Activated naive CD4-positive, alpha-beta T cell treated with anti-CD3 and anti-CD28 coated beads, Interleukin-2, amount 50 U/mL, for 16 hours (primary cell): ENCODE measurements at regions not wholly inside any gene's neighbourhood (a gene's known extent, or its start where the extent isn't known, plus 50 kb on each side); places are given as distances from the start of the nearest gene placed in this dataset.
"Not testable (repeated sequence)": the region's sequence is repeated elsewhere in the genome, so short reads cannot be mapped to it uniquely, and the experiment has no call there.

ENCODE experiments used
- DNase-seq: peaks from one replicate; pipeline ENCODE4 v3.0.0-alpha.2; 2020

- DNase-seq = no peak
Observed at GRCh38 chr7:86199881-86200614, 443.7 kb upstream of the GRM3 start.

DNA sequence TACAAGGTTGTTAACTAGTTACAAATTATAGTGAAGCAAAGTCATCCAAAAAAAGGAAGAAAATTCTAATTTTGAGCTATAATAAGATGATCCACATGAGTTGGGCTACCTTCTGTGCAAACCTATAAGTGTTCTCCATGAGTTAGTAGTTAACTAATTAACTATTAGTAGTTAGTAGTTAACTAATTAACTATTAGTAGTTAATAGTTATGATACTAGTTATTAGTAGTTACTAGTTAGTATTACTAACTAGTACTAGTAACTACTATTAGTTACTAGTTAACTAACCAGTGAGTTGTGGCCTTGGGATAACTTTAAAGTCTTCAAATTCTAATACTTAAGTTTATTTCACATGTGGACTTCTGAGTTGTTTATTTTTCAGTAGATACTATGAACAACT is 453.4 kb upstream of the GRM3 start:
- no peak for DNase-seq

DNA sequence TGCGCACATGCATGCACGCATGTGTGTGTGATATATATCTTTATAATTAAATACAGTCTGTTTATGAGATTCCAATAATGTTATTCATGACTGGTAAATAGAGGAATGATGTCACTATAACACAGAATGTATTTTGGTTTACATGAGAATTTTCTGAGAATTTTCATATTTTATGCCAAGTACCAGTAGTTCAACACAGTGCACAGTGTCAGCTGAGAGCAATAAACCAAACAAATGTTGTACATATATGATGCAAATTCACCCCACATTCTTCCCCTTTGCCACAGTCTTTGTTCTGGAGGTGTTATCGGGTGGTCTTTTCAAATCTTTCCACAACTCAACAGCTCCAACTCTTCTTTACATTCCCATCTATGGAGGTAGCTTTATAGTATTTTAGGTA is 462.2 kb upstream of the GRM3 start:
- DNase-seq = no peak

DNA sequence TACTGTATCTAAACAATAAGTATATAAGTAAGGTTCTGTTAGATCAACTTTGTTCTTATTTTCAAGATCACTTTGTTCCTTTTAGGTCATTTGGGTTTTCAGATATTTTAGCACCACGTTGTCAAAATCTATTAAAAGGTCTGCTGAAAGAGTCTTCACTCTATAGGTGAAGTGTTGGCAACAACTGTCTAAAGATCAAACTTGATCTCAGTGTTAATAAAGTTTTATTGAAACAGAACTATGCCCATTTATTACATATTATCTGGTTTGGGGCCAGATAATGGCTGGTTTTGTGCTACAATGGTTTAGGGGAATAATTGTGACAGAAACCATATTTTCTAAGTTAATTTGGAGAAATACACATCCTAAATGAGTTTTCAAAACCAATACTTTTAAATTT is 478.9 kb upstream of the GRM3 start:
- DNase-seq = no peak

DNA sequence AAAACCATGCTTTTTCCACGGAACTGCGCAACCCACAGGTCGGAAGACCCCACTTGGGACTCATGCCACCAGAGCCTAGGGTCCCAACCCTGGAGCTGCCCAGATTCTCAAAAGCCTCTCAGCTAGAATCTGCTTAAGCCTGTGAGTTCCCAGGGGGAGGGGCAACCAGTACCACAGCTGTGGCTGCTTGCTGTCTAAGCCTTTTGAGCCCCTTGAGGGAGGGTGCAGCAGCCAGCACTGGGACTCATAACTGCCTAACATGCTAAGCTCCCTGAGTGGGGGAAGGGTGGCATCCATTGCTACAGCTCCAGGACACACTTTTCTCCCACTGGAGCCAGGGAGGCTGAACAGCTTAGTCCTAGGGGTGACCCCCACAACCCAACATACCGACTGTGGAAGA is 485.6 kb upstream of the GRM3 start:
- no peak for DNase-seq

DNA sequence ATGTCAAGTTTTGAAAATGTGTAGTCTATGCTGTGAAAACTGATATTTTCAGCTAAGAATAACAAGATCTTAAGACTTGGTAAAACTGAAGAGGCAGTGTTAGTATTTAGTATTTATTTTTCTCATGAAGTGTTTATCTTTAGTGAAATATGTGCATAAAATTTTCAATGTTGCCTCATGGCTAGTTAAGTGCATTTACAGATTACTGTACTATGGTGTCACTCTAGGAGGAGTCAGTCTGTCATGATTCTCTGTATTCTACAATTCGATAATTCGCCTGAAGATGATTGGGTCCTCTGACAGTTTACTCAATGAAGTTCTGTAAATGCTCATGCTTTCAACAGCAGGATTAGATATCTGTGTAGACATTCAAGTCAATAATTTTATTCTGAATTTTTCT is 488.1 kb upstream of the GRM3 start:
- DNase-seq = no peak

- DNase-seq = no peak
Observed at GRCh38 chr7:86152926-86153325, 490.8 kb upstream of the GRM3 start.

- DNase-seq = no peak
Observed at GRCh38 chr7:86149024-86149665, 494.6 kb upstream of the GRM3 start.

- no peak for DNase-seq
Observed at GRCh38 chr7:86148501-86148900, 495.2 kb upstream of the GRM3 start.

DNA sequence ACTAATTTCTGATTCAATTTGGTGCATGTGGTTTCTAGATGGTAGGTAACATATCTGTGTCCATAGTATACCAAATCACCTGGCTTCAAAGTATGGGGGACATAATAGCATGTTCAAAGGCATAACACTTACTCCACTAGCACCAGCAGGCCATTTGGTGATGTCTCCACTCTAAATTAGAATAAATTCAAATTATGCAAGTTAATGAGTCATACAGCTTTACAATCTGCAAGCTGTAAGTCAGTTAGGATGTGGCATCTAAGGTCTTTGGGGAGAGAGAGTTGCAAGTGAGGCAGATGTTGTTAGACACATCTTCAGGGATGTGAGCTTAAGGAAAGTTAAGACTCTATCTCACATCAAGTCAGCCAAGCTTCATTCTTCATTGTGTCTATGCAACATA is 506.4 kb upstream of the GRM3 start:
- no peak for DNase-seq

GRCh38 chr7:86130268-86130667 is 513.4 kb upstream of the GRM3 start:
- no peak for DNase-seq

DNA sequence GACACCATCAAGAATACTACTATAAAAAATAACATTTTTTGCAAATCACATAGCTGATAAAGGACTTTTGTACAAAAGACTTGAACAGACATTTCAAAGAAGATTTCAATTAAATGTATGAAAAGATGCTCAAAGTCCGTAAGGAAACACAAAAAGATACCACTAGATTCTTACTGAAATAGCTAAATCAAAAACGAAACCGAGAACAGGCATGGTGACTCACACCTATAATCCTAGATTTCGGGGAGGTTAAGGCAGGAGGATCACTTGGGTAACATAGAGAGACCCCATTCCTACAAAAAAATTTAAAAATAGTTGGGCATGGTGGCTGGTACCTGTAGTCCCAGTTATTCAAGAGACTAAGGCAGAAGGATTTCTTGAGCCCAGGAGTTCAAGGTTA is 520.2 kb upstream of the GRM3 start:
- DNase-seq = no peak

DNA sequence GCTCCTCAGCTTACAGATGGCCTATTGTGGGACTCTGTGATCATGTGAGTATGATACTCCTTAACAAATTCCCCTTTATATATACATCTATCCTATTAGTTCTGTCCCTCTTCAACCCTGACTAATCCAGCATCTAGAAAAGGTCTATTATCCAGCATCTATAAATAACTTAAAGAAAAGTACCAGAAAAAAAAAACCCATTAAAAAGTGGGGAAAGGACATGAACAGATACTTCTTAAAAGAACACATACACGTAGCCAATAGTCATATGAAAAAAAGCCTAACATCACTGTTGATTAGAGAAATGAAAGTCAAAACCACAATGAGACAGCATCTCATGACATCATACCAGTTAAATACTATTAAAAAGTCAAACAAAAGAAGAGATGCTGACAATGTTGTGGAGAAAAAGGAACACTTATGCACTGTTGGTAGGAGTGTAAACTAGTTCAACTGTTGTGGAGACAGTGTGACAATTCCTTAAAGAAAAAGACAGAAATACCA is 549.5 kb upstream of the GRM3 start:
- DNase-seq = no peak

GRCh38 chr7:86091369-86091768 is 552.3 kb upstream of the GRM3 start:
- DNase-seq = no peak

DNA sequence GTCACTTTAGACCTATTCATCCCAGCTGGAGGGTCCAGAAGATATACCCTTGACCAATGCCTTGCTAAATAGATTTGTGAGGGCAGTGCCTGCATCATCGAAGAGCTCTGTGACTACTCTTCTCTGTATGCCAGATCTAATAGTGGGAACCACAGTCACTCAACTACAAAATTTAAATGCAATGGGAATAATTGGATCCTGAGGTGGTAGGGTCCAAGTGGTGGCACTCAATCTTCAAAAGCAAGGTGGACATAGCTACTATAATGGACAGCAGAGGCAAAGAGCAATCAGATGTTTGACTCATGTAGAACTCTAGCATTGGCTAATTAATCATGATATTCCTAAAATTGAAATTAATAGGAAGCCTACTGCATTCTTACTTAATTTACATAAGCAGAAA is 554.3 kb upstream of the GRM3 start:
- no peak for DNase-seq

- not testable (repeated sequence) for DNase-seq
Observed at GRCh38 chr7:86064572-86064971, 579.1 kb upstream of the GRM3 start.

- no peak for DNase-seq
Observed at GRCh38 chr7:86058649-86059048, 585.1 kb upstream of the GRM3 start.

DNA sequence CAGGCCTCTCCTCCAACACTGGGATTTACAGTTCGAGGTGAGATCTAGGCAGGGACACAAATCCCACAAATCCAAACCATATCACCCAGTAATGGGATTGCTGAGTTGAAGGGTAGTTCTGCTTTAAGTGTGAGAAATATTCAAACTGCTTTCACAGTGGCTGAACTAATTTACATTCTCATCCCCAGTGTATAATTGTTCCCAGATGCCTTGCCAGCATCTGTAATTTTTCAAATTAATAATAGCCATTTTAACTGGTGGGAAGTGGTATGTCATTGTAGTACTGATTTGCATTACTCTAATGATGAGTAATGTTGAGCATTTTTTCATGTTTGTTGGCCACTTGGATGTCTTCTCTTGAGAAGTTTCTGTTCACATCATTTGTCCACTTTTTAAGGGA is 592.8 kb upstream of the GRM3 start:
- no peak for DNase-seq

- no peak for DNase-seq
Observed at GRCh38 chr7:86049910-86050309, 593.8 kb upstream of the GRM3 start.

- not testable (repeated sequence) for DNase-seq
Observed at GRCh38 chr7:86045197-86045596, 598.5 kb upstream of the GRM3 start.

DNA sequence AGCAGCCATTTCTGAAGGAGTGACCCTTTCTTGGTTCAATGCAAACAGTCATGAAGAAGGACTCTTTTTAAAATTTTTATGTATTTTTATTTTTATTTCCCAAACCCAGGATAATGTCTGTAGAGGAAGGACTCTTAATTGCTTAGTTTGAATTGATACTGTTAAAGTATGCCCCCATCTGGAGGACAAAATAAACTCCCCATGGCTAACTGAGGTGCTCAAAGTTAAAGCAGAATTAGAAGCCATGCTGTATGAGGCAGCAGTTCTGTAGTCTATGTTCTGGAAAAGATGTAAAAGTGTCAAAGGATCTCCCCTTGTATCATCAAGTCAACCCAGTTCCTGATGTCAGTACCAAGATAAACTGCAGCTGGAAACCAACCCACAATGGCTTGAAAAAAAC is 617.9 kb upstream of the GRM3 start:
- DNase-seq = no peak

DNA sequence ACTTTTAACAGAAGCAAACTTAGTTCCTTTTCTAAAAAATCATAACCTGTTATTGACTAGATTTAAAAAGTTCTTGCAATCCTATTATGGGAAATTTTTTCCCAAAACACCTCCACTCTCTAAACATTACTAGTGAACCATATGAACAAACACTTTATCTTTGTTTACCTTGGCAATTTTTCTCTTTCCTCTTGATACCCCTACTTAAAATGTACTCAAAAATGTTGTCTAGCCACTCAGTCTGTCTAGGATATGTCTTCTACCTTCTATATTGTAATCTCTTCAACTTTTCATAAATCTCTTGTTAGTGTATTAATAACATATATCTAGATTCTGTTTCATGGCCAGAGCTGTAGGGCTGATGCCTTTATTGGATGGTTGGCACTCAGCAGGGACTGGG is 630.0 kb upstream of the GRM3 start:
- no peak for DNase-seq

GRCh38 chr7:86012971-86013370 is 630.7 kb upstream of the GRM3 start:
- no peak for DNase-seq

DNA sequence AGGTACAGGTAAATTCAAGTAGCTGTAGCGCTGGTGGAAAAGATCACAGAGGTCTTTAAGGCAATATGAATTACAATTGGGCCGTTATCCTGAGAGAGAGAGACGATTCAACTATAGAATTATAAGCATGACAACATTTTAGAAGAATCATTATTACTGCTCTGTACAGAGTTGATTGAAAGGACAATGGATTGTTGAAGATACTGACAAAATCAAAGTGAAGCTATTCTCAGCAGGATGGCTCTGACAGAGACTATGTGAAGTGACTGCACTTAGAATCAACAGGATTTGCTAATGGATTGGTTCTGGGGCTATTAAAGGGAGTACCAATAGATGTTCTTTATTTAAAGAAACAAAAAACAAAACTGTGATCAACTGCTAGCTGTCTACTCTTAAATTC is 634.8 kb upstream of the GRM3 start:
- no peak for DNase-seq

- no peak for DNase-seq
Observed at GRCh38 chr7:86006909-86007308, 636.8 kb upstream of the GRM3 start.
